BLaER1 (cell line): ENCODE measurements at regions not wholly inside any gene's neighbourhood (a gene's known extent, or its start where the extent isn't known, plus 50 kb on each side); places are given as distances from the start of the nearest gene placed in this dataset.
"Not testable (repeated sequence)": the region's sequence is repeated elsewhere in the genome, so short reads cannot be mapped to it uniquely, and the experiment has no call there.

Experiments
- H3K27ac ChIP-seq: shearing (Covaris generic); formaldehyde crosslinking; 2 replicates; pipeline ENCODE4 v1.8.1; 2022
- H3K27me3 ChIP-seq: shearing (Covaris generic); formaldehyde crosslinking; 2 replicates; pipeline ENCODE4 v1.8.1; 2022
- H3K36me3 ChIP-seq: shearing (Covaris generic); formaldehyde crosslinking; 2 replicates; pipeline ENCODE4 v1.8.1; 2022
- H3K4me1 ChIP-seq: shearing (Covaris generic); formaldehyde crosslinking; 2 replicates; pipeline ENCODE4 v1.8.1; 2022
- H3K4me2 ChIP-seq: shearing (Covaris generic); formaldehyde crosslinking; 2 replicates; pipeline ENCODE4 v1.8.1; 2022
- H3K4me3 ChIP-seq: shearing (Covaris generic); formaldehyde crosslinking; 2 replicates; pipeline ENCODE4 v1.8.1; 2022
- H3K9ac ChIP-seq: shearing (Covaris generic); formaldehyde crosslinking; 2 replicates; pipeline ENCODE4 v1.8.1; 2022
- H3K9me3 ChIP-seq: shearing (Covaris generic); formaldehyde crosslinking; 2 replicates; pipeline ENCODE4 v1.8.1; 2022
- H4K20me1 ChIP-seq: shearing (Covaris generic); formaldehyde crosslinking; 2 replicates; pipeline ENCODE4 v1.8.1; 2022
- Cebpa-rat ChIP-seq: shearing (Covaris generic); IDR thresholded peaks from 2 replicates; pipeline ENCODE4 v1.8.1; 2022

- H3K4me2 ChIP-seq, result no peak overlapping the region
- H3K27ac ChIP-seq, result no peak overlapping the region
- peaks cover 8% of the 10 kb centered on the region for H3K4me1 ChIP-seq
- no peaks in the 10 kb centered on the region for H4K20me1 ChIP-seq
- H3K36me3 ChIP-seq, result no peaks in the 10 kb centered on the region
- H3K27me3 ChIP-seq, result no peaks in the 10 kb centered on the region
- H3K9me3 ChIP-seq, result no peaks in the 10 kb centered on the region
- H3K4me3 ChIP-seq, result no peak overlapping the region
- no peak overlapping the region for H3K9ac ChIP-seq
- no peak for TF ChIP-seq Cebpa-rat
Measured at GRCh38 chr17:33567223-33567622, 274.1 kb upstream of the ASIC2 start.

DNA sequence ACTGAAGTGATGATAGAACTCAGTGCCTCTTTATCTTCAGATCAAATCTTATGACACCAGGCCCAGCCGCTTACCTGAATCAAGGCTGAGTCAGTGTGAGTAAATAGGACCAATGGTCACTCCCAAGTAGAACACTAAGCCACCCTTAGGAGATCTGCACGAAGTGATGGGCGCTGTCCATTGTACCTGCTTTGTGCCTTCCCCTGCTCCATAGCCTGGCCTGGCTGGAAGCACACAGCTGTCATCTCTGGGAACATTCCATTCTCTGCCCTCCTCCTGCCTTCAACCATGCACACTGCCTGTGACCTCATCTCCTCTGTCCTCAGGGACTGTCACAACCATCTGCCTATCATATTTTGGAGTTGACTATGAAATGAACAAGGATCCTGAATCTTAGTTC, 279.5 kb upstream of the ASIC2 start:
- Histone ChIP-seq H3K4me3 (no peak overlapping the region), H3K9me3 (no peaks in the 10 kb centered on the region), H3K9ac (no peak overlapping the region), H3K27ac (no peak overlapping the region), H3K4me2 (no peak overlapping the region), H3K27me3 (no peaks in the 10 kb centered on the region), H3K36me3 (no peaks in the 10 kb centered on the region), H3K4me1 (peaks cover 11% of the 10 kb centered on the region), H4K20me1 (no peaks in the 10 kb centered on the region)
- no peak for TF ChIP-seq Cebpa-rat

GRCh38 chr17:33574942-33575445, 281.9 kb upstream of the ASIC2 start:
- H3K4me2 ChIP-seq, result peak overlapping the region; percentile 45
- H3K36me3 ChIP-seq, result no peaks in the 10 kb centered on the region
- H3K4me1 ChIP-seq, result peaks cover 11% of the 10 kb centered on the region
- no peak overlapping the region for H3K27ac ChIP-seq
- no peaks in the 10 kb centered on the region for H3K27me3 ChIP-seq
- TF ChIP-seq Cebpa-rat, result no peak
- H4K20me1 ChIP-seq, result no peaks in the 10 kb centered on the region
- no peak overlapping the region for H3K9ac ChIP-seq
- no peak overlapping the region for H3K4me3 ChIP-seq
- peaks cover 4% of the 10 kb centered on the region for H3K9me3 ChIP-seq

DNA sequence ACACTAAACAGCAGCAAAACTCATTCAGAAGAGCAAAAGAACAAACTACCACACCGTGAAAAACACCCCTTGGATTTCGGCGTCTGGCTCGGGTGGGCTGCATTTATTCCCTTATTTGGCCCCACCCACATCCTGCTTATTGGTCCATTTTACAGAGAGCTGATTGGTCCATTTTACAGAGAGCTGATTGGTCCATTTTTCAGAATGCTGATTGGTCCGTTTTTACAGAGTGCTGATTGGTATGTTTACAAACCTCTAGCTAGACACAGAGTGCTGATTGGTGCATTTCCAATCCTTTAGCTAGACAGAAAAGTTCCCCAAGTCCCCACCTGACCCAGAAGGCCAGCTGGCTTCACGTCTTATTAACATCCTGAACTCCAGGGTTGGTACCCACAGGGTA, 286.6 kb upstream of the ASIC2 start:
- H4K20me1 ChIP-seq, H3K9ac ChIP-seq, H3K4me3 ChIP-seq, H3K9me3 ChIP-seq, H3K4me1 ChIP-seq, H3K36me3 ChIP-seq, H3K27me3 ChIP-seq, H3K27ac ChIP-seq, H3K4me2 ChIP-seq: not testable (repeated sequence)

GRCh38 chr17:33580215-33580614, 287.1 kb upstream of the ASIC2 start:
- no peaks in the 10 kb centered on the region for H4K20me1 ChIP-seq
- H3K4me3 ChIP-seq, result no peak overlapping the region
- no peaks in the 10 kb centered on the region for H3K36me3 ChIP-seq
- no peak for TF ChIP-seq Cebpa-rat
- H3K9me3 ChIP-seq, result peaks cover 6% of the 10 kb centered on the region
- H3K9ac ChIP-seq, result no peak overlapping the region
- no peaks in the 10 kb centered on the region for H3K4me1 ChIP-seq
- no peak overlapping the region for H3K27ac ChIP-seq
- H3K27me3 ChIP-seq, result no peaks in the 10 kb centered on the region
- no peak overlapping the region for H3K4me2 ChIP-seq

GRCh38 chr17:33582661-33583060, 289.6 kb upstream of the ASIC2 start:
- Histone ChIP-seq H4K20me1 (no peaks in the 10 kb centered on the region), H3K9ac (no peak overlapping the region), H3K36me3 (no peaks in the 10 kb centered on the region), H3K27me3 (no peaks in the 10 kb centered on the region), H3K4me1 (no peaks in the 10 kb centered on the region), H3K9me3 (peaks cover 6% of the 10 kb centered on the region), H3K4me3 (no peak overlapping the region), H3K4me2 (no peak overlapping the region), H3K27ac (no peak overlapping the region)
- TF ChIP-seq Cebpa-rat, result no peak

GRCh38 chr17:33583518-33584417, 290.7 kb upstream of the ASIC2 start:
- Histone ChIP-seq H4K20me1 (no peaks in the 10 kb centered on the region), H3K27me3 (no peaks in the 10 kb centered on the region), H3K9ac (no peak overlapping the region), H3K9me3 (peaks cover 6% of the 10 kb centered on the region), H3K27ac (no peak overlapping the region), H3K4me2 (no peak overlapping the region), H3K4me1 (no peaks in the 10 kb centered on the region), H3K4me3 (no peak overlapping the region), H3K36me3 (no peaks in the 10 kb centered on the region)
- no peak for TF ChIP-seq Cebpa-rat

DNA sequence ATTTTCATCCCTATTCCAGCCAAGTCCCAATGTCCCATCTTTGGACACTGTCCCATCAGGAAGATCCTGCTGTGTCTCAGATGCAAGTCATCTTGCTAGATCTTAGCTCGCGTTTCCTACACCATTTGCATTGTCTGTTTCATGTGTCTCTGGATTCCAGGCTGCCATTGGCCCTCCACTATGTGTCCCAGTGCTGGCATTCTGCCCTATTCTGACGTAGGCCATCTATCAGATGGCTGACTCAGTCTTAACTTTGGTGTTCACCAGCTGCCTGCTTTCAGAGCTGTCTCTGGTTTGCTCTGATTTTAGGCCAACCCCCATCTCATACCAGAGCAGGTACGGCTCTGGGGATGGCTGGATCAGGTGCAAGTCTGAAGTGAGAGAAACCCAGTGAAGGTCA, 300.9 kb upstream of the ASIC2 start:
- Histone ChIP-seq H3K4me3 (no peak overlapping the region), H4K20me1 (no peaks in the 10 kb centered on the region), H3K9me3 (no peaks in the 10 kb centered on the region), H3K36me3 (no peaks in the 10 kb centered on the region), H3K27ac (no peak overlapping the region), H3K27me3 (no peaks in the 10 kb centered on the region), H3K4me2 (no peak overlapping the region), H3K4me1 (no peaks in the 10 kb centered on the region), H3K9ac (no peak overlapping the region)
- TF ChIP-seq Cebpa-rat, result no peak

DNA sequence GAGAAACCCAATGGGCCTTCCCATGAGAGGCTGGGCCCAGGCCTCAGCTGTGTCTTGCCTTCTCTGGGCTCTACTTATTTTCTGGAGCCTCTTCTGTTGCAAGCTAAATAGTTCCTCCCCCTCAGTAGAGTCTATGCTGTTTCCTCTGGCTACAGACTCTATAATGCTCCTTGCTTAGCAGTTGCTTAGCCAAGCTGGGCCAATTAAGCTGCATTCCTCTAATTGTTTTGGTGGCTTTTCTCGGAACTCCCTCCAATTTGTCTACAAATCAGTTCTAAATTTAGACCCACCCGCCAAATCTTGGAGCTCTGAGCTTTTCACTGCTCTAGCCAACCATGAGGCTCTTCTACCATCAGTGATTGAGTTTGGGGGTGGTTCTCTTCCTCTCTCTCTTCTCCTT, 302.7 kb upstream of the ASIC2 start:
- no peaks in the 10 kb centered on the region for H3K36me3 ChIP-seq
- no peak for TF ChIP-seq Cebpa-rat

DNA sequence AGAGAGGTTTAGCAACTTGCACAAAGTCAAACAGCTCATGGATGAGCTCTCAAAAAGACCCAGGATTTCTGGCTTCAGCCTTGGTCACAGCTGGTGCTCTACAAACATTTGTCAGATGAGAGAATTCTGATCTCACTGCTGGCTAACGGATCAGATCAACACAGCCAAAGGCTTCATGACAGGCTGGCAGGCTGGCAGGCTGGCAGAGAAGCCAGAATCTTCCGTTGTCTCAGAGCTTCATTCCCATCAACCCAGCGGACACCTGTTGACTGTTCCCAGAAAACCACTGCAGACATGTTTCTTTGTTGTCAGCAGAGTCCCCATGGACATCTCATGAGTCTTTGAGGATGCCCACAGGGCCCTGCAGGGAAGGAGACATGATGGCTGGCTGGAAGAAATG, 303.8 kb upstream of the ASIC2 start:
- Histone ChIP-seq H4K20me1 (no peaks in the 10 kb centered on the region), H3K4me1 (no peaks in the 10 kb centered on the region), H3K36me3 (no peaks in the 10 kb centered on the region), H3K27ac (no peak overlapping the region), H3K4me2 (no peak overlapping the region), H3K9me3 (no peaks in the 10 kb centered on the region), H3K4me3 (no peak overlapping the region), H3K27me3 (no peaks in the 10 kb centered on the region; the same call in 1 of the 2 replicates), H3K9ac (no peak overlapping the region)
- TF ChIP-seq Cebpa-rat, result no peak

More for the DNA sequence above, 302.7 kb upstream of the ASIC2 start:
- Histone ChIP-seq H3K4me3 (no peak overlapping the region), H3K9ac (no peak overlapping the region), H3K4me1 (no peaks in the 10 kb centered on the region), H3K27ac (no peak overlapping the region), H3K27me3 (no peaks in the 10 kb centered on the region; the same call in 1 of the 2 replicates), H3K4me2 (no peak overlapping the region), H4K20me1 (no peaks in the 10 kb centered on the region), H3K9me3 (no peaks in the 10 kb centered on the region)
